GM12878 (cell line): ENCODE measurements at regions not wholly inside any gene's neighbourhood (a gene's known extent, or its start where the extent isn't known, plus 50 kb on each side); places are given as distances from the start of the nearest gene placed in this dataset.

Experiments
- ASH2L ChIP-seq: fragments of 300-600, 200-600 bp; sonication (generic); IDR thresholded peaks from 2 replicates; pipeline ENCODE4 v1.6.1; 2017; ENCODE audit warnings: low read depth, mild to moderate bottlenecking, borderline replicate concordance
- ATF3 ChIP-seq: IDR thresholded peaks from 2 replicates; pipeline ENCODE4 v1.6.1; 2011; ENCODE audit warnings: low read depth, mild to moderate bottlenecking, low read length, moderate library complexity, borderline replicate concordance; ENCODE audit errors: extremely low read depth
- CTCF ChIP-seq, 3 experiments: IDR thresholded peaks in 2 of 3; conservative IDR thresholded peaks in 1 of 3; 2 replicates each; pipeline ENCODE4 v1.5.1; 2011; ENCODE audit warnings: low read depth in 3 of 3, low read length in 3 of 3, mild to moderate bottlenecking in 3 of 3, control low read depth in 2 of 3, moderate library complexity in 2 of 3, inconsistent platforms in 1 of 3, mixed read lengths in 1 of 3; ENCODE audit not compliant: control insufficient read depth in 2 of 3, insufficient read depth in 1 of 3; ENCODE audit errors: extremely low read depth in 1 of 3
- FOXK2 ChIP-seq: fragments of 450-650 bp; IDR thresholded peaks from 2 replicates; pipeline ENCODE4 v1.6.1; 2017; ENCODE audit warnings: mild to moderate bottlenecking, moderate library complexity
- HDAC2 ChIP-seq: fragments of 200-600 bp; sonication (generic); IDR thresholded peaks from 2 replicates; pipeline ENCODE4 v1.6.1; 2017
- HSF1 ChIP-seq: fragments of 150-350 bp; IDR thresholded peaks from 2 replicates; pipeline ENCODE4 v1.6.1; 2014; ENCODE audit warnings: mild to moderate bottlenecking, low read depth, low read length
- JUND ChIP-seq: IDR thresholded peaks from 2 replicates; pipeline ENCODE4 v1.6.1; 2012; ENCODE audit warnings: low read depth, mild to moderate bottlenecking, low read length, improper control_type of control experiment, moderate library complexity
- NR2F1 ChIP-seq: fragments of 450-650 bp; conservative IDR thresholded peaks from 2 replicates; pipeline ENCODE4 v1.6.1; 2017; ENCODE audit warnings: mild to moderate bottlenecking
- POLR2A ChIP-seq: IDR thresholded peaks from 2 replicates; pipeline ENCODE4 v1.6.1; 2011; ENCODE audit warnings: low read depth, mild to moderate bottlenecking, low read length
- RAD21 ChIP-seq: IDR thresholded peaks from 2 replicates; pipeline ENCODE4 v1.6.1; 2011; ENCODE audit warnings: mild to moderate bottlenecking, low read depth, low read length, moderate library complexity; ENCODE audit not compliant: insufficient read depth
- RAD51 ChIP-seq: fragments of 450-650 bp; IDR thresholded peaks from 2 replicates; pipeline ENCODE4 v1.6.1; 2016; ENCODE audit warnings: moderate library complexity, mild to moderate bottlenecking, inconsistent platforms
- RBBP5 ChIP-seq: fragments of 200-600 bp; sonication (generic); conservative IDR thresholded peaks from 2 replicates; pipeline ENCODE4 v1.6.1; 2016
- SMC3 ChIP-seq: IDR thresholded peaks from 2 replicates; pipeline ENCODE4 v1.6.1; 2011; ENCODE audit warnings: low read length, improper control_type of control experiment, borderline replicate concordance
- ZBED1 ChIP-seq: IDR thresholded peaks from 2 replicates; pipeline ENCODE4 v1.6.1; 2016; ENCODE audit warnings: borderline replicate concordance

- TF ChIP-seq ASH2L: no peak
- TF ChIP-seq ZBED1: no peak
- TF ChIP-seq HDAC2: no peak
- TF ChIP-seq NR2F1: no peak
- TF ChIP-seq CTCF (IDR thresholded peaks at IDR 0.05 in 2 of 3, conservative IDR thresholded peaks at IDR 0.05 in 1 of 3; ENCODE audit: control insufficient read depth in 2 of 3, extremely low read depth in 1 of 3, insufficient read depth in 1 of 3, low read depth in 3 of 3, low read length in 3 of 3): no peak
- no peak for TF ChIP-seq SMC3
- TF ChIP-seq HSF1: no peak
- TF ChIP-seq JUND: no peak
- TF ChIP-seq POLR2A: no peak
- TF ChIP-seq RAD51: no peak
- no peak for TF ChIP-seq RBBP5
- no peak for TF ChIP-seq ATF3
- no peak for TF ChIP-seq FOXK2
- no peak for TF ChIP-seq RAD21
These were observed 157.3 kb upstream of the AUTS2 start for GRCh38 chr7:69440976-69441375.
